Liver (tissue), 3 donors: ENCODE measurements at regions not wholly inside any gene's neighbourhood (a gene's known extent, or its start where the extent isn't known, plus 50 kb on each side); places are given as distances from the start of the nearest gene placed in this dataset.

Experiments
- TF ChIP-seq, protein P1 (sequence below): fragments of 150-350 bp; IDR thresholded peaks from 2 replicates; pipeline ENCODE4 v1.5.1; 2017; ENCODE audit warnings: improper control_type of control experiment, low read depth, low read length; ENCODE audit not compliant: missing input control
- TF ChIP-seq, protein P2 (sequence below): IDR thresholded peaks from 2 replicates; pipeline ENCODE4 v1.6.1; 2016; ENCODE audit warnings: antibody characterized with exemption
- donor health status: healthy.
- donor health status: healthy.

DNA sequence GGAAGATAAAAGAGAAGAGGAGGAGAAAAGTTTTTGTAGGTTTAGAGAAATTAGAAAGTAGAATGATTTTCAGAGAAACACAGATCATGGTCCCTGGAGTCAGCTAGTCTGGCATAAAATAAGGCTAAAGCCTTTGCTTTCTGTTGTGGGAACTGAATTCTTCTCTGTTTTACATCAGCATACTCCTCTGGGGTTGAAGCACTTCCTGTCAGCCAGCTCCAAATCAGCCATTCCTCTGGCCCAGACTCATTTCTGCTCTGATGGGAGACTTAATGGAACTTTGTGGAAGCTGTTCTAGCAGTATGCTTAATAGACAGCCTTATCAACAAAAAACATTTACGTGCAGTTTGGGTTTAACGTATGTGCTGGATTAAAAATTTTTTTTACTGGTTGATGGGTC, 143.2 kb downstream of the HMHB1 start:
- TF ChIP-seq, protein P1, sequence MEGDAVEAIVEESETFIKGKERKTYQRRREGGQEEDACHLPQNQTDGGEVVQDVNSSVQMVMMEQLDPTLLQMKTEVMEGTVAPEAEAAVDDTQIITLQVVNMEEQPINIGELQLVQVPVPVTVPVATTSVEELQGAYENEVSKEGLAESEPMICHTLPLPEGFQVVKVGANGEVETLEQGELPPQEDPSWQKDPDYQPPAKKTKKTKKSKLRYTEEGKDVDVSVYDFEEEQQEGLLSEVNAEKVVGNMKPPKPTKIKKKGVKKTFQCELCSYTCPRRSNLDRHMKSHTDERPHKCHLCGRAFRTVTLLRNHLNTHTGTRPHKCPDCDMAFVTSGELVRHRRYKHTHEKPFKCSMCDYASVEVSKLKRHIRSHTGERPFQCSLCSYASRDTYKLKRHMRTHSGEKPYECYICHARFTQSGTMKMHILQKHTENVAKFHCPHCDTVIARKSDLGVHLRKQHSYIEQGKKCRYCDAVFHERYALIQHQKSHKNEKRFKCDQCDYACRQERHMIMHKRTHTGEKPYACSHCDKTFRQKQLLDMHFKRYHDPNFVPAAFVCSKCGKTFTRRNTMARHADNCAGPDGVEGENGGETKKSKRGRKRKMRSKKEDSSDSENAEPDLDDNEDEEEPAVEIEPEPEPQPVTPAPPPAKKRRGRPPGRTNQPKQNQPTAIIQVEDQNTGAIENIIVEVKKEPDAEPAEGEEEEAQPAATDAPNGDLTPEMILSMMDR, result no peak
- TF ChIP-seq, protein P2, sequence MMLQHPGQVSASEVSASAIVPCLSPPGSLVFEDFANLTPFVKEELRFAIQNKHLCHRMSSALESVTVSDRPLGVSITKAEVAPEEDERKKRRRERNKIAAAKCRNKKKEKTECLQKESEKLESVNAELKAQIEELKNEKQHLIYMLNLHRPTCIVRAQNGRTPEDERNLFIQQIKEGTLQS, result no peak
